ENCODE measurements at regions not wholly inside any gene's neighbourhood (a gene's known extent, or its start where the extent isn't known, plus 50 kb on each side); places are given as distances from the start of the nearest gene placed in this dataset.
"Not testable (repeated sequence)": the region's sequence is repeated elsewhere in the genome, so short reads cannot be mapped to it uniquely, and the experiment has no call there.

DNA sequence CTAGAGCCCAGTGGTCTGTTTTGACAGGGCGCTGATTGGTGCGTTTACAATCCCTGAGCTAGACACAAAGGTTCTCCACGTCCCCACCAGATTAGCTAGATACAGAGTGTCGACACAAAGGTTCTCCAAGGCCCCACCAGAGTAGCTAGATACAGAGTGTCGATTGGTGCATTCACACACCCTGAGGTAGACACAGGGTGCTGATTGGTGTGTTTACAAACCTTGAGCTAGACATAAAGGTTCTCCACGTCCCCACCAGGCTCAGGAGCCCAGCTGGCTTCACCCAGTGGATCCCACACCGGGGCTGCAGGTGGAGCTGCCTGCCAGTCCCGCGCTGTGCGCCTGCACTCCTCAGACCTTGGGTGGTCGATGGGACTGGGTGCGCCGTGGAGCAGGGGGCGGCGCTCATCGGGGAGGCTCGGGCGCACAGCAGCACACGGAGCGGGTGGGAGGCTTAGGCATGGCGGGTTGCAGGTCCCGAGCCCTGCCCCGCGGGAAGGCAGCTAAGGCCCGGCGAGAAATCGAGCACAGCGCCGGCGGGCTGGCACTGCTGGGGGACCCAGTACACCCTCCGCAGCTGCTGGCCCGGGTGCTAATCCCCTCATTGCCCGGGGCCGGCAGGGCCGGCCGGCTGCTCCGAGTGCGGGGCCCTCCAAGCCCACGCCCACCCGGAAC, 122.0 kb upstream of the ANKH start:
- H3K4me1 ChIP-seq; H3K27me3 ChIP-seq; DNase-seq; H3K27ac ChIP-seq; H3K4me3 ChIP-seq; H3K9me3 ChIP-seq (replicated peaks); H3K36me3 ChIP-seq: not testable (repeated sequence)

GRCh38 chr5:14992751-14993458, 121.3 kb upstream of the ANKH start:
- H3K27me3 ChIP-seq; H3K36me3 ChIP-seq; H3K4me3 ChIP-seq; H3K27ac ChIP-seq; H3K9me3 ChIP-seq (replicated peaks); H3K4me1 ChIP-seq; DNase-seq: not testable (repeated sequence)

- Histone ChIP-seq H3K4me1 (no peaks in the 10 kb centered on the region), H3K27me3 (no peaks in the 10 kb centered on the region), H3K36me3 (no peaks in the 10 kb centered on the region), H3K9me3 (replicated peaks) (no peaks in the 10 kb centered on the region), H3K27ac (no peak overlapping the region), H3K4me3 (no peak overlapping the region)
- no peak for DNase-seq
Observed at GRCh38 chr5:14988223-14988622, 116.6 kb upstream of the ANKH start.

GRCh38 chr5:14986413-14986812, 114.8 kb upstream of the ANKH start:
- Histone ChIP-seq H3K4me1 (no peaks in the 10 kb centered on the region), H3K27me3 (no peaks in the 10 kb centered on the region), H3K9me3 (replicated peaks) (no peaks in the 10 kb centered on the region), H3K27ac (no peak overlapping the region), H3K36me3 (no peaks in the 10 kb centered on the region), H3K4me3 (no peak overlapping the region)
- DNase-seq: no peak

DNA sequence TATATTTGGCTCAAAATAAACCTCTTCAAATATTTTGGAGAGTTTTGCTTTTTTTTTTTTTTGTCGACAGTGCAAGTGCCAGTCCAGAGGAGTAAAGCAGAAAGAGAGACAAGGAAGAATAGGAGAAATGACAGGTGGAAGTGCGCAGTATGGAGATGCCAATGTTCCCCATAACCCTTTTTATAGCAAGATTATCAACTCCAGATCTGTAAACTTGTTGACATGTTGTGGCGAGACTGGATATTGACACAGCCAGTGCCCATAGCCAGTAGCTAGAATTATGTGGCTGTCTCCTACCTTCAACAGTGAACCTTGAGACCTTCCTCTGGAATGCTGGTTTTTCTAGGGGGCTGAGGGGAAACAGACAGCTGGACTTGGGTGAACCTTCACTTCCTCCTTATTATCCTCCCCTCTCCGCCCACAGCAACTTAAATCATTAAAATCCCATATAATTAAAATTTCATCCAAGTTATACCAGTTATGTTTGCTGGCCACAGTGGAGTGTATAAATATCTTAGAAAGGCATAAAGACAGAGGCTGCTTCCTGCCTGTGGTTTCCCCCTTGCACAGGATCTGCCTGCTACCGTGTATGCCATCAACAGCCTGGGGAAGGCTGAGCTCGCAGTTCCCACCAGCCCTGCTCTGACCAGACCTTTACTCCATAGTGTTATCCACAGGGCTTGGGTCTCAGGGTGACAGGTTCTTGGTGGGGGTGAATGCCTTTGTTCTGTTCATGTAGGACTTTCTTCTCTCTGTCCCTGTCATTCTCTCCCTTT, 112.3 kb upstream of the ANKH start:
- Histone ChIP-seq H3K4me3 (no peak overlapping the region), H3K36me3 (no peaks in the 10 kb centered on the region), H3K4me1 (no peaks in the 10 kb centered on the region), H3K27ac (no peak overlapping the region), H3K27me3 (no peaks in the 10 kb centered on the region), H3K9me3 (replicated peaks) (no peaks in the 10 kb centered on the region)
- DNase-seq: no peak

GRCh38 chr5:14980698-14981097, 109.1 kb upstream of the ANKH start:
- Histone ChIP-seq H3K27me3 (no peaks in the 10 kb centered on the region), H3K4me3 (no peak overlapping the region), H3K36me3 (no peaks in the 10 kb centered on the region), H3K4me1 (no peaks in the 10 kb centered on the region), H3K9me3 (replicated peaks) (no peaks in the 10 kb centered on the region), H3K27ac (no peak overlapping the region)
- no peak for DNase-seq

- Histone ChIP-seq H3K36me3 (no peaks in the 10 kb centered on the region), H3K9me3 (replicated peaks) (no peaks in the 10 kb centered on the region), H3K27me3 (no peaks in the 10 kb centered on the region), H3K4me3 (no peak overlapping the region), H3K27ac (no peak overlapping the region), H3K4me1 (no peaks in the 10 kb centered on the region)
- no peak for DNase-seq
Observed at GRCh38 chr5:14977058-14977685, 105.6 kb upstream of the ANKH start.

DNA sequence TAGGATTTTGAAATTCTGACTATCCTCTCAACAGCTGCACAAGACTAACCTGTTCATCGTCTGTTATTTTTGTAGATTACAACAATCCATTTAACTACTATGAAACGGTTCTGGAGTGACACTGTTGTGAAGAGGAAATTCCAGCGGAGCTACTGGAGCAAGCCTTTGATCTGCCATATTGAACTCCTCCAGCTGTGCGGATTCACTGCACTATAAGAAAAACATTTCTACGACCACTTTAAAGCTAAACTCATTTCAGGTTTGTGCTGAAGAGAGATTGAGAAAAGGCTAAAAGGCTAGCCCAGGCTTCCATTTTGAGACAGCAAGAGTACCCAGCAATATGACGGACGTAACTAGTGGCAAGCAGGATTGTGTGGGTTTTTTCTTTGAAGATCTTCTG, 104.9 kb upstream of the ANKH start:
- DNase-seq: no peak
- Histone ChIP-seq H3K4me1 (no peaks in the 10 kb centered on the region), H3K9me3 (replicated peaks) (no peaks in the 10 kb centered on the region), H3K27me3 (no peaks in the 10 kb centered on the region), H3K27ac (no peak overlapping the region), H3K4me3 (no peak overlapping the region), H3K36me3 (no peaks in the 10 kb centered on the region)

DNA sequence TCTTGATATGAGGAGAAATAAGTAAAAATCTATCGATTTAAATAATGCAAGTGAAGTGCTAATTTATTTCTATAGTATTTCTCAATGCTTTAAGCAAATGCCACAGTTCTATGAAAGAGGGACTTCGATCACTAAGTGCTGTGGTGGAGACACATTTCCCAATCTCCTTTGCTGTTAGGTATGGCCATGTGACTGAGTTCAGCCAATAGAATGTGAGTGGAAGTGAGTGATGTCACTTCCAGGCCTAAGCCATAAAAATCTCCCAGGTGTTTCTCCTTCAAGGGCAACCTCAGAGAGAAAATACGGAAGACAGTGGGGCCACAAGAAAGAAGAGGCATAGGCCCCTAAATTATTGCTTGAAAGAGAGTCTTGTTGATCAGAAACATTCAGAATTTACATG, 100.3 kb upstream of the ANKH start:
- Histone ChIP-seq H3K27me3 (no peaks in the 10 kb centered on the region), H3K9me3 (replicated peaks) (no peaks in the 10 kb centered on the region), H3K4me1 (no peaks in the 10 kb centered on the region), H3K27ac (no peak overlapping the region), H3K36me3 (no peaks in the 10 kb centered on the region), H3K4me3 (no peak overlapping the region)
- no peak for DNase-seq

- Histone ChIP-seq H3K36me3 (no peaks in the 10 kb centered on the region), H3K9me3 (replicated peaks) (no peaks in the 10 kb centered on the region), H3K27me3 (no peaks in the 10 kb centered on the region), H3K27ac (no peak overlapping the region), H3K4me1 (no peaks in the 10 kb centered on the region), H3K4me3 (no peak overlapping the region)
- no peak for DNase-seq
Observed at GRCh38 chr5:14968796-14969195, 97.2 kb upstream of the ANKH start.

GRCh38 chr5:14967166-14967565, 95.6 kb upstream of the ANKH start:
- Histone ChIP-seq H3K27me3 (no peaks in the 10 kb centered on the region), H3K4me1 (no peaks in the 10 kb centered on the region), H3K4me3 (no peak overlapping the region), H3K36me3 (no peaks in the 10 kb centered on the region), H3K27ac (no peak overlapping the region), H3K9me3 (replicated peaks) (no peaks in the 10 kb centered on the region)
- DNase-seq: no peak

DNA sequence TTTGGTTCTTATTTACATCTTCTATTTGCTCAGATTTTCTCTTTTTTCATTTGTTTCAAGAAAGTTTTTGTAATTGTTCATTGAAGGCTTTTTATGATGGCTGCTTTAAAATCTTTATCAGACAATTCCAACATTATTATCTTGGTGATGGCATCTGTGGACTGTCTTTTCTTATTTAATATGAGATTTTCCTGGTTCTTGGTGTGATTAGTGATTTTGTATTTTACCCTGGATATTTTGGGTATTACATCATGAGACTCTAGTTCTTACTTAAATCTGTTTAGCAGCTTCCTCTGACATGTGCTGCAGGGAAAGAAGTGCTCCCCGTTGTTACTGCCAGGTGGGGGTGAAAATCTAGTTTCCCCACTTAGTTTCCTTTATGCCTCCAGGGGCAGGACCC, 94.2 kb upstream of the ANKH start:
- Histone ChIP-seq H3K9me3 (replicated peaks) (no peaks in the 10 kb centered on the region), H3K27me3 (no peaks in the 10 kb centered on the region), H3K27ac (no peak overlapping the region), H3K4me1 (no peaks in the 10 kb centered on the region), H3K36me3 (no peaks in the 10 kb centered on the region), H3K4me3 (no peak overlapping the region)
- no peak for DNase-seq

DNA sequence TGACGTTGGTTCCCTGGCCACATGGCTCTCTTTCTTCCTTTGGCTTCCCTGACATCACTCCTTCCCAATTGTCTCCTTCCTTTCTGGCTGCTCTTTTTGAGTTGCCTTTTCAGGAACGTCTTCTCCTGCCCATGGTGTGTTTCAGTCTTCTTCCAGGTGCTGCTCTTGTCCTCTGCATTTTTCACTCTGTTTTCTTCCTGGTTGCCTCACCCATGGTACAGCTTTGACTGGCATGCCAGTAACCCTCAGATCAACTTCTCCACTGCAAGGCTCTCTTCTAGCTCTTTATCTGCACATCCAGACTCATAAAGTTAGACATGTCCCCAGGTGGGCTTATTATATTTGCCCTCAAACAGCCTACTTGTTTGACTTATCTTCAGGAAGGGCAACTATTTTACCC, 91.0 kb upstream of the ANKH start:
- Histone ChIP-seq H3K9me3 (replicated peaks) (no peaks in the 10 kb centered on the region), H3K27ac (no peak overlapping the region), H3K4me1 (no peaks in the 10 kb centered on the region), H3K27me3 (no peaks in the 10 kb centered on the region), H3K4me3 (no peak overlapping the region), H3K36me3 (no peaks in the 10 kb centered on the region)
- no peak for DNase-seq

DNA sequence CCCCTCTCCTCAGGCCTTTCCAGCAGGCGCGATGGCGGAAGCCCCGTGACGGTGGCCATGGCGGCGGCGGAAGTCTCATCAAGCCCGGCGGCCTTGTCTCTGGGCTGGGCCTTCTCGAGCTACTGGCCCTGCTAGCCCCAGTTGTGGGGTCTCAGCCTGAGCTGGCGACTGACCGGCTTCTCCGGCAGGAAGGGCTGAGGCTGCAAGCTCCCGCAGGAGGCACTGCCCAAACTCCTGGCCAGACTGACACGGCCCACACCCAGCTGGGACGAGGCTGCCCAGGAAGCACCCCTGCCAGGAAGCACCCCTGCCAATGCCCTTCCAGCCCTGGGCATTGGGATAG, 88.5 kb upstream of the ANKH start:
- Histone ChIP-seq H3K36me3 (no peaks in the 10 kb centered on the region), H3K27ac (no peak overlapping the region), H3K4me3 (no peak overlapping the region), H3K27me3 (no peaks in the 10 kb centered on the region), H3K4me1 (no peaks in the 10 kb centered on the region), H3K9me3 (replicated peaks) (no peaks in the 10 kb centered on the region)
- DNase-seq: no peak

DNA sequence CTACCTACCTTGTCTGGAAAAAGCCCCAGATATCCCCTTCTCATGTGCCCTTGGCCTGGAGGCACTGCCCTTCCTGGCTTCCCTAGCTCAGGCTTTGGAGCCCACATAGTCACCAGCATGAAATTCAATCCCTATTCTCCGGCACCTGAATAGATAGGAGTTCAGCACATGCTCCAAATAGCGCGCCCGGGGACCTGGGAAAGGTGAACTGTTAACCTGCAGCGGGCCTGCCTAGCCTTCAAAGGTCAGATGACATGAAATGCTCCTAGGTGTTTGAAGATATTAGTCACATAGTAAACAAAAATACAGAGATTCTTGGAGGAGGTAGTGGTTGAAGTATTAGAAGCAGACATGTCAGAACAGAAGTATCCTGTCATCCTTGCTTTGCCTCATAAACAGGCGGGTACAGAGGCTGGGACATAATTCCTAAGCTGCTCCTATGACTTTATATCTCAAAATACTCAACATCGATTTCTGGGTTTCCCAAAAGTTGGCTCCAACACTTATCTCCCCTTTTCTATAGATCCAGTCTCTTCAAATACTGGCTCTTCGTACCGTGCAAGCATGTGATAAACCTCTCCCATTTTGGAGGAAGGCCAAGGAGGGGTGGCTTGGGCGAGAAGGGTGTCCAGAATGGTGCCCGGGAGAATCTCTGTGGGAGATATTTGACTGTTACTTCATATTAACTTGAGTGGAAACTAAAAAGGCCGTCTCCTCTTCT, 88.0 kb upstream of the ANKH start:
- H3K36me3 ChIP-seq: no peaks in the 10 kb centered on the region
- H3K4me1 ChIP-seq: no peaks in the 10 kb centered on the region
- no peaks in the 10 kb centered on the region for H3K27me3 ChIP-seq
- no peaks in the 10 kb centered on the region for H3K9me3 ChIP-seq (replicated peaks)
- H3K27ac ChIP-seq: no peak overlapping the region
- no peak overlapping the region for H3K4me3 ChIP-seq
- DNase-seq: no peak

Measured in SJCRH30 (cell line).